Smooth muscle cell (in vitro differentiated cells): ENCODE measurements at regions not wholly inside any gene's neighbourhood (a gene's known extent, or its start where the extent isn't known, plus 50 kb on each side); places are given as distances from the start of the nearest gene placed in this dataset.

Source experiments
- DNase-seq: peaks from one replicate; lab custom pipeline; 2025; ENCODE audit not compliant: unreplicated experiment; lab: John Stamatoyannopoulos, UW
- H2AFZ ChIP-seq: fragments of 200-600 bp; sonication (generic); 2 replicates; pipeline ENCODE4 v1.6.0; 2016; ENCODE audit warnings: antibody characterized with exemption, low read depth, mild to moderate bottlenecking
- H3F3A ChIP-seq: fragments of 200-600 bp; sonication (generic); 2 replicates; pipeline ENCODE4 v1.6.0; 2017; ENCODE audit warnings: antibody characterized with exemption, low read depth
- H3K27ac ChIP-seq: fragments of 200-600 bp; sonication (generic); 2 replicates; pipeline ENCODE4 v1.5.1; 2016; ENCODE audit warnings: low read depth, mild to moderate bottlenecking
- H3K27me3 ChIP-seq: fragments of 200-600 bp; sonication (generic); 2 replicates; pipeline ENCODE4 v1.6.1; 2016; ENCODE audit warnings: low read depth, mild to moderate bottlenecking
- H3K36me3 ChIP-seq: fragments of 200-600 bp; sonication (generic); 2 replicates; pipeline ENCODE4 v1.5.1; 2016; ENCODE audit warnings: low read depth
- H3K4me1 ChIP-seq: fragments of 200-600 bp; sonication (generic); 2 replicates; pipeline ENCODE4 v1.5.1; 2016; ENCODE audit warnings: low read depth
- H3K4me2 ChIP-seq: fragments of 200-600 bp; sonication (generic); 2 replicates; pipeline ENCODE4 v1.6.0; 2016; ENCODE audit warnings: mild to moderate bottlenecking
- H3K4me3 ChIP-seq: fragments of 200-600 bp; sonication (generic); 2 replicates; pipeline ENCODE4 v1.5.1; 2016; ENCODE audit warnings: mild to moderate bottlenecking
- H3K79me2 ChIP-seq: fragments of 200-600 bp; sonication (generic); 2 replicates; pipeline ENCODE4 v1.6.0; 2016; ENCODE audit warnings: low read depth, mild to moderate bottlenecking
- H3K9ac ChIP-seq: fragments of 200-600 bp; sonication (generic); 2 replicates; pipeline ENCODE4 v1.6.0; 2016; ENCODE audit warnings: low read depth
- H3K9me3 ChIP-seq: fragments of 200-600 bp; sonication (generic); replicated peaks from 2 replicates; pipeline ENCODE4 v1.5.1; 2016; ENCODE audit warnings: low read depth
- H4K20me1 ChIP-seq: fragments of 200-600 bp; sonication (generic); 2 replicates; pipeline ENCODE4 v1.6.0; 2016; ENCODE audit warnings: low read depth
- WGBS: methylation state at CpG from one replicate; pipeline ENCODE4 v1.1.7; 2016; ENCODE audit warnings: low lambda C conversion rate; 5-methylcytosine and 5-hydroxymethylcytosine counted together
- TF ChIP-seq, protein P1 (sequence below): fragments of 200-600 bp; sonication (generic); IDR thresholded peaks from 2 replicates; pipeline ENCODE4 v1.5.1; 2017; ENCODE audit warnings: borderline replicate concordance, mild to moderate bottlenecking, antibody characterized with exemption; ENCODE audit not compliant: insufficient read depth, poor library complexity, severe bottlenecking

DNA sequence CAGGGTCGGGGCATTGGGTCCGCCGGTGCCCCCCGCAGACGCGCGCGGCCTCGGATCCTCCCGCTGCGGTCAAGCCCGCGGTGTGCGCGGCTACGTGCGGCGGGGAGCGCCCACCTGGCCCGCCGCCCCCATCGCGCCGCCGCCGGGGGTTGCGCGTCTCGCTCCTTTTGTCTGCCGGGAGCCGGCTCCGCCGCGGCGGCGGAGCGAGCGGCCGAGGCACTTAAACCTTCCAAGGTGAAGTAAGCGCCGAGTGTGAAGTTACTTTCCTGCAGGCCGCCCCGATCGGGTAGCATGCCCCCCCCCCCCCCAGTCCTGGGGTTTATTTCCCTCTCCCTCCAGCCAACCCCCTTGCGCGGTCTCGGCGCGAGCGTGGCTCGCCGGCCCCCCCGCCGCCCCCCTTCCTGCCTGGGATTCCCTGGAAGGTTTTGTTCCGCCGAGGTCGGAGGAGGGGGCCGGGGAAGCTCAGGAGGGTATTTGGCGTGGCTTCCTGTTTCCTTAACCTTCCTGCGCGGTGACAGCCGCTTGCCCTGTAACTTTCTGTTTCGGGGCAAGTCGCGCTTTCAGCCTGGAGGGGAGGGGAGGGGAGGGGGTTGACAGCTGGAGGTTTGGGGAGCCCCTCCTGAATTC lies 56.6 kb upstream of the GSE1 start:
- Histone ChIP-seq H3K36me3 (no peaks in the 10 kb centered on the region), H3K9ac (peak overlapping the region; percentile 73)
- 2% methylated on average over 15 of the region's 65 CpGs for WGBS

DNA sequence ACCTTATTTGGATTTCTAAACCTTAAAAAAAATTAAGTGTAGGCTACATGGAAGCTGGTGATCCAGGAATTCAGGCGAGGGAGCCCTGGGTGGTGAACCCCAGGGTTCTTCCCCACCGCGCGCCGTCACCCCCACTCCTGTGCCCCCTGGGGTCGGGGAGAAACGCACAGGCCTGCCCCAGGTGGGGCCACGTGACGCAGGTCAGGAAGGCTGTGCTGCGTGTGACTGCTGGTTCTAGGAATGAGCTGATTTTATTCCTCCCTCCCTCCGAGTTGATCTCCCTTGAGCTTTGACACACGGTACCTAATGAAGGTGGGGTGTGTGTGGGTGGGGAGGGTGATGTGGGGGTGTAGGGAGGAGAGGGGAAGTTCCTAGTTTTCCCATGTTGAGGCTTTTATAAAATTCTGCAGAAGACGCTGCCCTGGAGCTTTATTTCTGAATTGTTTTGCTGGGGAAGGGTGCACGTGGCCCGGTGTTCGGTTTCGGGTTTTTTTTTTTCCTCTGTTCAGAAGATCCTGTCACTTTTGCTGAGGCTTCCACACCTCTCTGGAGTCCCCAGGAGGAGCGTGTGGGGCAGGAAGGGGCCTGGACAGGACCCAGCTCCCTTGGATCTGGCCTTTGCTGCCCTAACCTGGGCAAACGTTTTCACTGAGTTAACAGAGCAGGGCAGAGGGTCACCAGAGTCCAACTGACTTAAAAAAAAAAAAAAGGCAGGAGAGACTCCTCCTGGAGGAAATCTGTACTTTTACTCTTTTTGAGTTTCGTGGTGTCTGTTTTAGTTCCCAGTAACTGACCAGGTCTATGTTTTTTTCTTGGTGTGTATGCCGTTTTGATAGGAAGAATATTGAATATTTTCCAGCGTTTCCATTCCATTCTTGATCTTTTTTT lies 55.8 kb upstream of the GSE1 start:
- Histone ChIP-seq H3F3A (peaks cover 18% of the 10 kb centered on the region), H4K20me1 (peaks cover 71% of the 10 kb centered on the region), H2AFZ (no peak overlapping the region), H3K27ac (peak overlapping the region; percentile 85), H3K4me3 (peak overlapping the region; percentile 92), H3K27me3 (no peaks in the 10 kb centered on the region), H3K4me2 (peak overlapping the region; percentile 100), H3K9me3 (no peaks in the 10 kb centered on the region), H3K79me2 (peaks cover 58% of the 10 kb centered on the region), H3K9ac (peak overlapping the region; percentile 73), H3K36me3 (no peaks in the 10 kb centered on the region), H3K4me1 (peaks cover 37% of the 10 kb centered on the region)
- TF ChIP-seq, protein P1, sequence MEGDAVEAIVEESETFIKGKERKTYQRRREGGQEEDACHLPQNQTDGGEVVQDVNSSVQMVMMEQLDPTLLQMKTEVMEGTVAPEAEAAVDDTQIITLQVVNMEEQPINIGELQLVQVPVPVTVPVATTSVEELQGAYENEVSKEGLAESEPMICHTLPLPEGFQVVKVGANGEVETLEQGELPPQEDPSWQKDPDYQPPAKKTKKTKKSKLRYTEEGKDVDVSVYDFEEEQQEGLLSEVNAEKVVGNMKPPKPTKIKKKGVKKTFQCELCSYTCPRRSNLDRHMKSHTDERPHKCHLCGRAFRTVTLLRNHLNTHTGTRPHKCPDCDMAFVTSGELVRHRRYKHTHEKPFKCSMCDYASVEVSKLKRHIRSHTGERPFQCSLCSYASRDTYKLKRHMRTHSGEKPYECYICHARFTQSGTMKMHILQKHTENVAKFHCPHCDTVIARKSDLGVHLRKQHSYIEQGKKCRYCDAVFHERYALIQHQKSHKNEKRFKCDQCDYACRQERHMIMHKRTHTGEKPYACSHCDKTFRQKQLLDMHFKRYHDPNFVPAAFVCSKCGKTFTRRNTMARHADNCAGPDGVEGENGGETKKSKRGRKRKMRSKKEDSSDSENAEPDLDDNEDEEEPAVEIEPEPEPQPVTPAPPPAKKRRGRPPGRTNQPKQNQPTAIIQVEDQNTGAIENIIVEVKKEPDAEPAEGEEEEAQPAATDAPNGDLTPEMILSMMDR: no peak
- no peak for DNase-seq
- 5% methylated on average over 22 of the region's 22 CpGs for WGBS

More for the DNA sequence above, 56.6 kb upstream of the GSE1 start:
- DNase-seq: no peak
- TF ChIP-seq, protein P1: no peak
- no peak overlapping the region for H2AFZ ChIP-seq
- peaks cover 66% of the 10 kb centered on the region for H4K20me1 ChIP-seq
- H3K27ac ChIP-seq: peak overlapping the region; percentile 85
- peaks cover 50% of the 10 kb centered on the region for H3K79me2 ChIP-seq
- H3K27me3 ChIP-seq: no peaks in the 10 kb centered on the region
- peaks cover 18% of the 10 kb centered on the region for H3F3A ChIP-seq
- peak overlapping the region; percentile 100 for H3K4me2 ChIP-seq
- H3K4me3 ChIP-seq: peak overlapping the region; percentile 92
- peaks cover 39% of the 10 kb centered on the region for H3K4me1 ChIP-seq
- no peaks in the 10 kb centered on the region for H3K9me3 ChIP-seq

DNA sequence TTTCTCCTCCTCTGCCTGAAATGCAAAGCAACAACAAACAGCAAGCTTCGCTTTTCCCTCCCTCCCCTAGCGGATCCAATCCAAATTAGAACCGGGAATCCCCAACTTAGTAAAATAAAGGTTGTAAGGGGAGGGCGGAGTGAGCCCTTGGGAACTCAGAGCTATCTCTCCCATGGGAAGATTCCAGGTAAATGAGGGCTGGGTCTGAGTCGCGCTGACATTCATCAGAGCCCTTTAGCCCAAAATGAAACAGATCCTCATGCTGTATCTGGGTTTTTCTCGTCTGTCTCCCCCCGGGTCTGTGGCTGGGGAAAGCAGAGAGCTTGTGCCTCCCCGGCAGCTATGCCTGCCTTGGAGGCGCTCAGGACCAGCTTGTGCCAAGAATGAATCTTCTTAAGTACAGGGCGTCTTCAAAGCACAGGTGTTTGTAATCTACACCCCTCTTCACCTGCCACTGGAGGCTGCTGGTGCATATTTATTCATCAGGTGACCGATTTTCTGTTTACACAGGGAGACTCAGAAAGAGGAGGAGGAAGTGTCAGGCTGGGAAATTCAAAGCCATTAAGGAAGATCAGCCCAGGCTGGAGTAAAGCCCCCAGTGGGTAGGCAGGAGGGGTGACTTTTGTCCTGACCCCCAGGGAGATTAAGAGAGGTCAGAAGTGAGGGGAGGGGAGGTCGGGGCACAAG lies 55.0 kb upstream of the GSE1 start:
- Histone ChIP-seq H3K4me2 (peak overlapping the region; percentile 100), H3K4me1 (peaks cover 32% of the 10 kb centered on the region), H3K36me3 (no peaks in the 10 kb centered on the region), H3K79me2 (peaks cover 65% of the 10 kb centered on the region), H3K9me3 (no peaks in the 10 kb centered on the region), H3F3A (peaks cover 12% of the 10 kb centered on the region), H3K9ac (no peak overlapping the region), H2AFZ (no peak overlapping the region), H4K20me1 (peaks cover 76% of the 10 kb centered on the region), H3K27me3 (no peaks in the 10 kb centered on the region), H3K4me3 (peak overlapping the region; percentile 92), H3K27ac (no peak overlapping the region)
- TF ChIP-seq, protein P1: no peak
- WGBS: 31% methylated on average over 13 of the region's 13 CpGs
- no peak for DNase-seq
